C4-2B (cell line): ENCODE measurements at regions not wholly inside any gene's neighbourhood (a gene's known extent, or its start where the extent isn't known, plus 50 kb on each side); places are given as distances from the start of the nearest gene placed in this dataset.

ENCODE experiments used
- ZFX ChIP-seq: fragments of 450-650 bp; IDR thresholded peaks from 2 replicates; pipeline ENCODE4 v1.6.1; 2017
- TF ChIP-seq, protein P1 (sequence below): fragments of 450-650 bp; conservative IDR thresholded peaks from 2 replicates; pipeline ENCODE4 v1.5.1; 2017; ENCODE audit warnings: mild to moderate bottlenecking

DNA sequence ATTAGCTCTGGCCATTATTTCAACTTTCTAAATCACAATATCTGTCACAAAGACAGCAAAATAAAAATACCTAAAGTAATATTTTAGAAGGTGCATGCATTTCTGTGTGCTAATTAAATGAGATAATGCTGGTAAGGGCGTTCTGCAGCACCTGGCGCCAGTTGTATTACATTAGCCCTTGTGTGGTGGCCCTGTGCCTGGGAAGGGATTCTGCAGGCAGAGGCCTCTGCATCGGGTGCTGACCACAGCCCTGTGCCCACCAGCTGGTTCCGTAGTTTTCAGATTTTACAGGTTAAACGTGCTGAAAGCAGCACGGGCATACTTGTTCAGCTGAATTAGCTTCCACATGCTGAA, 157.7 kb upstream of the PRKCQ start:
- TF ChIP-seq, protein P1, sequence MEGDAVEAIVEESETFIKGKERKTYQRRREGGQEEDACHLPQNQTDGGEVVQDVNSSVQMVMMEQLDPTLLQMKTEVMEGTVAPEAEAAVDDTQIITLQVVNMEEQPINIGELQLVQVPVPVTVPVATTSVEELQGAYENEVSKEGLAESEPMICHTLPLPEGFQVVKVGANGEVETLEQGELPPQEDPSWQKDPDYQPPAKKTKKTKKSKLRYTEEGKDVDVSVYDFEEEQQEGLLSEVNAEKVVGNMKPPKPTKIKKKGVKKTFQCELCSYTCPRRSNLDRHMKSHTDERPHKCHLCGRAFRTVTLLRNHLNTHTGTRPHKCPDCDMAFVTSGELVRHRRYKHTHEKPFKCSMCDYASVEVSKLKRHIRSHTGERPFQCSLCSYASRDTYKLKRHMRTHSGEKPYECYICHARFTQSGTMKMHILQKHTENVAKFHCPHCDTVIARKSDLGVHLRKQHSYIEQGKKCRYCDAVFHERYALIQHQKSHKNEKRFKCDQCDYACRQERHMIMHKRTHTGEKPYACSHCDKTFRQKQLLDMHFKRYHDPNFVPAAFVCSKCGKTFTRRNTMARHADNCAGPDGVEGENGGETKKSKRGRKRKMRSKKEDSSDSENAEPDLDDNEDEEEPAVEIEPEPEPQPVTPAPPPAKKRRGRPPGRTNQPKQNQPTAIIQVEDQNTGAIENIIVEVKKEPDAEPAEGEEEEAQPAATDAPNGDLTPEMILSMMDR, result no peak
- no peak for TF ChIP-seq ZFX
